GM12875 (cell line): ENCODE measurements at regions not wholly inside any gene's neighbourhood (a gene's known extent, or its start where the extent isn't known, plus 50 kb on each side); places are given as distances from the start of the nearest gene placed in this dataset.
"Not testable (repeated sequence)": the region's sequence is repeated elsewhere in the genome, so short reads cannot be mapped to it uniquely, and the experiment has no call there.

Experiments used
- H3K4me3 ChIP-seq: one replicate; pipeline ENCODE4 v1.5.1; 2011; ENCODE audit warnings: low read depth, low read length, control low read depth
- CTCF ChIP-seq: IDR thresholded peaks from 2 replicates; pipeline ENCODE4 v1.5.1; 2011; ENCODE audit warnings: low read depth, mild to moderate bottlenecking, control low read depth, inconsistent platforms, low read length, moderate library complexity, borderline replicate concordance; ENCODE audit not compliant: insufficient read depth

GRCh38 chr7:69439636-69440325, 158.5 kb upstream of the AUTS2 start:
- no peak overlapping the region for H3K4me3 ChIP-seq
- no peak for TF ChIP-seq CTCF

- no peak overlapping the region for H3K4me3 ChIP-seq
- no peak for TF ChIP-seq CTCF
Observed at GRCh38 chr7:69440976-69441375, 157.3 kb upstream of the AUTS2 start.

GRCh38 chr7:69443136-69443535, 155.1 kb upstream of the AUTS2 start:
- H3K4me3 ChIP-seq: no peak overlapping the region
- no peak for TF ChIP-seq CTCF

- no peak for TF ChIP-seq CTCF
- no peak overlapping the region for H3K4me3 ChIP-seq
Observed at GRCh38 chr7:69445541-69445940, 152.7 kb upstream of the AUTS2 start.

GRCh38 chr7:69446213-69446612, 152.1 kb upstream of the AUTS2 start:
- not testable (repeated sequence) for H3K4me3 ChIP-seq

GRCh38 chr7:69448071-69448470, 150.2 kb upstream of the AUTS2 start:
- no peak overlapping the region for H3K4me3 ChIP-seq
- no peak for TF ChIP-seq CTCF

GRCh38 chr7:69450456-69450855, 147.8 kb upstream of the AUTS2 start:
- no peak overlapping the region for H3K4me3 ChIP-seq
- TF ChIP-seq CTCF: no peak
